Endothelial cell of umbilical vein (primary cell): ENCODE measurements at regions not wholly inside any gene's neighbourhood (a gene's known extent, or its start where the extent isn't known, plus 50 kb on each side); places are given as distances from the start of the nearest gene placed in this dataset.

Experiments
- BruUV-seq: library from RNA; stranded (reverse); fragments of 400-500 nt; replicated peaks from 2 replicates; lab custom pipeline; 2021; lab: Mats Ljungman, UMichigan
- CTCF ChIA-PET: fragments of 300-600, 350-600 bp; sonication (Branson Sonifier 250); formaldehyde crosslinking; loops from one replicate; lab custom pipeline; 2021; ENCODE audit warnings: antibody characterized with exemption, inconsistent platforms; lab: Charles Lee
- POLR2A ChIA-PET: fragments of 300-600, 350-600 bp; sonication (Branson Sonifier 250); formaldehyde crosslinking; loops from one replicate; lab custom pipeline; 2021; ENCODE audit warnings: antibody characterized with exemption, inconsistent platforms; lab: Charles Lee
- DNase-seq: peaks from one replicate; pipeline ENCODE4 v3.0.0-alpha.2; 2011; ENCODE audit warnings: low read depth, low spot score
- FAIRE-seq: peaks from 2 replicates; lab custom pipeline; 2011; peaks lifted over from hg19 to GRCh38; lab: Jason Lieb, UNC
- H2AFZ ChIP-seq: 2 replicates; pipeline ENCODE4 v1.6.0; 2012; ENCODE audit warnings: low read depth, low read length, control low read depth, inconsistent platforms
- H3K27ac ChIP-seq: 2 replicates; pipeline ENCODE4 v1.5.1; 2011; ENCODE audit warnings: low read depth, mild to moderate bottlenecking, control low read depth, low read length, moderate library complexity; ENCODE audit not compliant: insufficient read depth
- H3K27me3 ChIP-seq, 2 experiments: 2 replicates each; pipeline versions ENCODE4 v1.6.0 to v1.6.1; 2011; ENCODE audit warnings: low read length in 2 of 2, mixed read lengths in 1 of 2; ENCODE audit not compliant: control insufficient read depth in 2 of 2, insufficient read depth in 2 of 2
- H3K36me3 ChIP-seq, 2 experiments: 2 replicates in 1 of 2; 3 replicates in 1 of 2; pipeline ENCODE4 v1.5.1; 2011; ENCODE audit warnings: low read length in 2 of 2, mild to moderate bottlenecking in 1 of 2, moderate library complexity in 1 of 2; ENCODE audit not compliant: control insufficient read depth in 2 of 2, insufficient read depth in 2 of 2; ENCODE audit errors: extremely low read depth in 1 of 2
- H3K4me1 ChIP-seq: 3 replicates; pipeline ENCODE4 v1.5.1; 2011; ENCODE audit warnings: mild to moderate bottlenecking, low read length; ENCODE audit not compliant: control insufficient read depth, insufficient read depth; ENCODE audit errors: extremely low read depth
- H3K4me2 ChIP-seq: 2 replicates; pipeline ENCODE4 v1.6.1; 2011; ENCODE audit warnings: low read length, control low read depth, mixed read lengths; ENCODE audit not compliant: insufficient read depth
- H3K4me3 ChIP-seq, 3 experiments: fragments of 200-600 bp in 1 of 3; sonication (generic), shearing (Covaris generic) in 1 of 3; replicated peaks in 1 of 3; 2 replicates each; pipeline ENCODE4 v1.5.1; 2011 to 2016; ENCODE audit warnings: control low read depth in 3 of 3, low read length in 3 of 3, mild to moderate bottlenecking in 2 of 3, inconsistent platforms in 1 of 3, low read depth in 1 of 3, moderate library complexity in 1 of 3; ENCODE audit not compliant: insufficient read depth in 1 of 3
- H3K79me2 ChIP-seq: 2 replicates; pipeline ENCODE4 v1.6.0; 2012; ENCODE audit warnings: low read length, inconsistent platforms; ENCODE audit not compliant: control insufficient read depth, insufficient read depth
- H3K9ac ChIP-seq: replicated peaks from 2 replicates; pipeline ENCODE3; 2011; ENCODE audit warnings: low read length, control low read depth; ENCODE audit not compliant: insufficient read depth; ENCODE audit errors: extremely low read depth
- H3K9me1 ChIP-seq: replicated peaks from 3 replicates; pipeline ENCODE4 v1.6.0; 2011; ENCODE audit warnings: mild to moderate bottlenecking, low read length; ENCODE audit not compliant: control insufficient read depth, insufficient read depth; ENCODE audit errors: extremely low read depth
- H3K9me3 ChIP-seq: replicated peaks from 2 replicates; pipeline ENCODE4 v1.5.1; 2012; ENCODE audit warnings: low read length, inconsistent platforms; ENCODE audit not compliant: control insufficient read depth, insufficient read depth
- H4K20me1 ChIP-seq: replicated peaks from 2 replicates; pipeline ENCODE3; 2011; ENCODE audit warnings: mild to moderate bottlenecking, low read length; ENCODE audit not compliant: control insufficient read depth, insufficient read depth; ENCODE audit errors: extremely low read depth
- CTCF ChIP-seq, 2 donors: IDR thresholded peaks; 1 replicate in 1 of 2; 2 replicates in 1 of 2; pipeline ENCODE4 v1.5.1; 2011; ENCODE audit warnings: low read length in 2 of 2, mild to moderate bottlenecking in 2 of 2, moderate library complexity in 2 of 2, control low read depth in 1 of 2, inconsistent platforms in 1 of 2, low read depth in 1 of 2; ENCODE audit not compliant: insufficient read depth in 1 of 2; ENCODE audit errors: extremely low read depth in 1 of 2
- EZH2 ChIP-seq: IDR thresholded peaks from 2 replicates; pipeline ENCODE4 v1.6.1; 2012; ENCODE audit warnings: borderline replicate concordance, low read depth, mild to moderate bottlenecking, moderate library complexity, low read length, inconsistent platforms; ENCODE audit not compliant: severe bottlenecking
- FOS ChIP-seq: IDR thresholded peaks from 2 replicates; pipeline ENCODE4 v1.6.1; 2011; ENCODE audit warnings: mild to moderate bottlenecking, low read length, moderate library complexity, borderline replicate concordance; ENCODE audit not compliant: insufficient read depth
- GATA2 ChIP-seq: IDR thresholded peaks from 2 replicates; pipeline ENCODE4 v1.7.0; 2011; ENCODE audit warnings: low read depth, mild to moderate bottlenecking, moderate library complexity, mixed read lengths, low read length; ENCODE audit not compliant: insufficient read length, insufficient read depth
- JUN ChIP-seq: IDR thresholded peaks from 2 replicates; pipeline ENCODE4 v1.6.1; 2011; ENCODE audit warnings: borderline replicate concordance, low read depth; ENCODE audit not compliant: insufficient read length, insufficient read depth
- MAX ChIP-seq: IDR thresholded peaks from 2 replicates; pipeline ENCODE4 v1.6.1; 2011; ENCODE audit not compliant: insufficient read depth, insufficient read length
- MYC ChIP-seq: IDR thresholded peaks from one replicate; pipeline ENCODE4 v1.6.1; 2011; ENCODE audit warnings: mild to moderate bottlenecking, low read depth, low read length
- POLR2A ChIP-seq: IDR thresholded peaks from 2 replicates; pipeline ENCODE4 v1.6.1; 2012; ENCODE audit warnings: low read depth, mild to moderate bottlenecking, control low read depth, low read length
- POLR2AphosphoS5 ChIP-seq: IDR thresholded peaks from 2 replicates; pipeline ENCODE4 v1.6.1; 2012; ENCODE audit warnings: low read depth, mild to moderate bottlenecking, control low read depth, low read length, moderate library complexity; ENCODE audit not compliant: insufficient read depth
- dilution Hi-C: fragments of 300-500 bp; cut with MboI; formaldehyde crosslinking; loops from one replicate; pipeline ENCODE4 v1.15.0; 2019; ENCODE audit warnings: low sequenced_read_pairs; ENCODE audit not compliant: extremely low pct_ligation_motif_present
- intact Hi-C: fragments of 100-400 bp; cut with micrococcal nuclease; formaldehyde crosslinking; loops from one replicate; pipeline ENCODE4 v1.10.0; 2022

DNA sequence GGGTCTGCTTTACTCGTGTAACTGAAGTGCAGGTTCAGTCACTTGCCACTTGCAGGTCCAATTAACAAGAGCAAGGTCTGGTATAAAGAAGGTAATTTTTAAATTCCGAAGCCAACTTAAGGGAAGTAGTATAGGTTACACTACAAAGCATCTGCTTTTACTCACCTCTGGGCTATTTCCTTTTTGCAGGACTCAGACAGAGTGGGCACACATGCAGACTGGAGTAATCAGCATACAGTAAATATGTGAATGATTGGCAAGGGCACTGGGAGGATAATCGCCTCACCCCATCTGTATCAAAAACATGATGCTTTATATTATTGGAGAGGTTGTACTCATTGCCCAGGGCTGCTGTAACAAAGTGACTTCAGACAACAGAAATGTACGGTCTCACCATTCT lies 160.1 kb upstream of the CDH5 start:
- Histone ChIP-seq H3K79me2 (no peaks in the 10 kb centered on the region), H3K27ac (no peak overlapping the region), H4K20me1 (no peaks in the 10 kb centered on the region), H3K9me3 (no peaks in the 10 kb centered on the region), H3K4me2 (no peak overlapping the region), H3K4me3 (no peak overlapping the region), H3K36me3 (no peaks in the 10 kb centered on the region), H3K9me1 (no peaks in the 10 kb centered on the region), H2AFZ (no peak overlapping the region), H3K4me1 (peaks cover 3% of the 10 kb centered on the region), H3K27me3 (no peaks in the 10 kb centered on the region), H3K9ac (no peak overlapping the region)
- intact Hi-C loops (no loop called here), dilution Hi-C loops (no loop called here)
- FAIRE-seq (no peak), DNase-seq (no peak)
- TF ChIP-seq GATA2 (no peak), FOS (no peak), JUN (no peak), MYC (no peak), MAX (no peak), POLR2A (no peak), EZH2 (no peak), CTCF (IDR thresholded peaks at IDR 0.05; ENCODE audit: extremely low read depth in 1 of 2, insufficient read depth in 1 of 2, low read depth in 1 of 2, low read length in 2 of 2) (no peak), POLR2AphosphoS5 (no peak)
- CTCF ChIA-PET = no interaction called here
- no TSS peak for BruUV-seq
- POLR2A ChIA-PET = no interaction called here
